SU-DHL-6 (cell line): ENCODE measurements at regions not wholly inside any gene's neighbourhood (a gene's known extent, or its start where the extent isn't known, plus 50 kb on each side); places are given as distances from the start of the nearest gene placed in this dataset.

Experiments used
- H2AFZ ChIP-seq: fragments of 200-600 bp; sonication (generic); 2 replicates; pipeline ENCODE4 v1.6.1; 2014; ENCODE audit warnings: low read depth, mild to moderate bottlenecking, moderate library complexity, mixed read lengths, antibody characterized with exemption, low read length; ENCODE audit not compliant: severe bottlenecking
- H3F3A ChIP-seq: fragments of 200-600 bp; shearing (Covaris generic); 2 replicates; pipeline ENCODE4 v1.6.0; 2016; ENCODE audit warnings: antibody characterized with exemption, mild to moderate bottlenecking; ENCODE audit not compliant: insufficient read depth
- H3K27ac ChIP-seq: fragments of 200-600 bp; sonication (generic); 2 replicates; pipeline ENCODE4 v1.5.1; 2016; ENCODE audit warnings: low read depth, mild to moderate bottlenecking, low read length, moderate library complexity, mixed read lengths
- H3K27me3 ChIP-seq: fragments of 200-600 bp; sonication (generic), shearing (Covaris generic); 2 replicates; pipeline ENCODE4 v1.6.0; 2014; ENCODE audit warnings: mild to moderate bottlenecking, low read length
- H3K36me3 ChIP-seq: fragments of 200-600 bp; sonication (generic); 2 replicates; pipeline ENCODE4 v1.6.1; 2014; ENCODE audit warnings: mild to moderate bottlenecking, low read length, mixed read lengths
- H3K4me2 ChIP-seq: fragments of 300-600, 200-600 bp; shearing (Covaris generic), sonication (generic); 2 replicates; pipeline ENCODE4 v1.6.0; 2014; ENCODE audit warnings: low read length, low read depth, mild to moderate bottlenecking; ENCODE audit not compliant: poor library complexity, severe bottlenecking
- H3K4me3 ChIP-seq: fragments of 200-600 bp; sonication (generic); 2 replicates; pipeline ENCODE4 v1.5.1; 2014; ENCODE audit warnings: antibody characterized with exemption, low read length, mild to moderate bottlenecking, mixed read lengths; ENCODE audit not compliant: insufficient read depth, poor library complexity, severe bottlenecking
- H3K79me2 ChIP-seq: fragments of 200-600 bp; sonication (generic); 2 replicates; pipeline ENCODE4 v1.6.1; 2014; ENCODE audit warnings: mild to moderate bottlenecking, low read length, moderate library complexity; ENCODE audit not compliant: insufficient read depth
- H3K9ac ChIP-seq: fragments of 200-600 bp; sonication (generic); 2 replicates; pipeline ENCODE4 v1.7.0; 2014; ENCODE audit warnings: mild to moderate bottlenecking, low read length
- H3K9me2 ChIP-seq: fragments of 200-600 bp; sonication (generic); replicated peaks from 2 replicates; pipeline ENCODE4 v1.6.1; 2014; ENCODE audit warnings: low read length; ENCODE audit not compliant: insufficient read depth
- H3K9me3 ChIP-seq: fragments of 200-600 bp; sonication (generic); 2 replicates; pipeline ENCODE4 v1.6.1; 2014; ENCODE audit warnings: low read length, mixed read lengths; ENCODE audit not compliant: insufficient read depth
- H4K20me1 ChIP-seq: fragments of 200-600 bp; sonication (generic); 2 replicates; pipeline ENCODE4 v1.6.1; 2014; ENCODE audit warnings: low read depth, mild to moderate bottlenecking, antibody characterized with exemption, low read length, moderate library complexity, mixed read lengths
- EZH2phosphoT487 ChIP-seq: fragments of 200-600 bp; sonication (generic), shearing (Covaris generic); conservative IDR thresholded peaks from 2 replicates; pipeline ENCODE4 v1.6.1; 2018; ENCODE audit warnings: mild to moderate bottlenecking, antibody characterized with exemption, low read length, moderate library complexity, mixed read lengths
- TF ChIP-seq, protein P1 (sequence below): fragments of 200-600 bp; sonication (generic); IDR thresholded peaks from one replicate; pipeline ENCODE4 v1.5.1; 2017; ENCODE audit warnings: antibody characterized with exemption, mild to moderate bottlenecking, low read length, moderate library complexity; ENCODE audit not compliant: insufficient read depth, poor library complexity, severe bottlenecking

DNA sequence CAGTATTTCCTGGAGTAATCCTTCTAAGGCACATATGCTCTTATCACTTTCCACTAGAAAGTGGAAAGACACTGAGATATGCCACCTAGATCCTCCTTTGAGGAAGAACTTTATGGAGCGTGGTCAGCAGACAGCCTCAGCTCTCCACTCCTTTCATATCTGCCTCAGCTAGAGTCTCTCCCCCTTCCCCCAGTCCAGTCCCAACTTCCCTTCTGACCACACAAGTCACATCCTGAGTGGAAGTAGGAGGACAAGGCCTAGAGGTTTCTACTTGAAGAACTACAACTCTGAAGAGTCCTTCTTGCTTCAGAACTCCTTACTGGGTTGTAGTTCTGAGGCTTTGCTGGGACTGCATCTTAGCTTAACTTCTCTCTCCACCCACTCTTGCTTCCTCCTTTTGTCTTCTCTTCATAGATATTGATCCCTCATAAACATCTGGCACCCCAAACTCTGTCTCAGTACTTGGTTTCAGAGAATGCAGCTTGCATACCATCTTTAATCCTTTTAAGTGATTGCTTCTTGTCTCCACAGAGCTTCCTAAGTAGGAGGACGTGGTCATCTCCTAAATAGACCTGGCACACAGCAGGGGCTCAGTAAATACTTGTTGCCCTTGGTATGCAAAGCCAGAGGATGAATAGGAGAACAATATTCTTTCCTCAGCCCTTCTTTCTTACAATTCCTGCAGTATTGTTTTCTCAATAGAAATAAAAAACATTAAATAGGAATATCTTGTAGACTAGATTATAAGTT lies 109.6 kb downstream of the OXSM start:
- no peak overlapping the region for H3K4me2 ChIP-seq
- no peak overlapping the region for H3K27ac ChIP-seq
- H3K4me3 ChIP-seq, result no peak overlapping the region
- TF ChIP-seq, protein P1, sequence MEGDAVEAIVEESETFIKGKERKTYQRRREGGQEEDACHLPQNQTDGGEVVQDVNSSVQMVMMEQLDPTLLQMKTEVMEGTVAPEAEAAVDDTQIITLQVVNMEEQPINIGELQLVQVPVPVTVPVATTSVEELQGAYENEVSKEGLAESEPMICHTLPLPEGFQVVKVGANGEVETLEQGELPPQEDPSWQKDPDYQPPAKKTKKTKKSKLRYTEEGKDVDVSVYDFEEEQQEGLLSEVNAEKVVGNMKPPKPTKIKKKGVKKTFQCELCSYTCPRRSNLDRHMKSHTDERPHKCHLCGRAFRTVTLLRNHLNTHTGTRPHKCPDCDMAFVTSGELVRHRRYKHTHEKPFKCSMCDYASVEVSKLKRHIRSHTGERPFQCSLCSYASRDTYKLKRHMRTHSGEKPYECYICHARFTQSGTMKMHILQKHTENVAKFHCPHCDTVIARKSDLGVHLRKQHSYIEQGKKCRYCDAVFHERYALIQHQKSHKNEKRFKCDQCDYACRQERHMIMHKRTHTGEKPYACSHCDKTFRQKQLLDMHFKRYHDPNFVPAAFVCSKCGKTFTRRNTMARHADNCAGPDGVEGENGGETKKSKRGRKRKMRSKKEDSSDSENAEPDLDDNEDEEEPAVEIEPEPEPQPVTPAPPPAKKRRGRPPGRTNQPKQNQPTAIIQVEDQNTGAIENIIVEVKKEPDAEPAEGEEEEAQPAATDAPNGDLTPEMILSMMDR, result no peak
- TF ChIP-seq EZH2phosphoT487, result no peak
- H3K27me3 ChIP-seq, result no peaks in the 10 kb centered on the region
- no peaks in the 10 kb centered on the region for H3K9me3 ChIP-seq
- no peaks in the 10 kb centered on the region for H3K79me2 ChIP-seq
- no peak overlapping the region for H3K9ac ChIP-seq
- no peak overlapping the region for H2AFZ ChIP-seq
- H3K36me3 ChIP-seq, result no peaks in the 10 kb centered on the region
- no peaks in the 10 kb centered on the region for H3F3A ChIP-seq
- H4K20me1 ChIP-seq, result no peaks in the 10 kb centered on the region
- no peaks in the 10 kb centered on the region for H3K9me2 ChIP-seq

DNA sequence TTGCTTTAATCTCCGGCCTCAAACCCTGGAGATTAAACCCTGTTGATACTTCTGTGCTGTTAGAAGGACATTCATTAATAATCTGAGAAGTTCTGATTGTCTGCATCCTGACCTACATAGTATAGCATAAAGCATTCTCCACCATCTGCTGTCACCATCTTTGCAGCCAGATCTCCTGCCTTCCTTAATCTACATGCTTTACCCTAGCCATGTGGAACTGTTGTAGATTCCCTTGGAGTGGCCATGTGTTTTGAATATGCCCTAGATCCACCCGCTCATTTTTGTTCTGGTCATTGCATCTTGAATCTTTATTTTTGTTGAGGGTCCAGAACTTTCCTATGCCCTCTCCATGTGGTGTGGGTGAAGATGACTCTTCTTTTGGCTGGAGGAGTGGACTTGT lies 110.3 kb downstream of the OXSM start:
- no peak for TF ChIP-seq EZH2phosphoT487
- TF ChIP-seq, protein P1, result no peak
- H3K79me2 ChIP-seq, result no peaks in the 10 kb centered on the region
- H3K9me3 ChIP-seq, result no peaks in the 10 kb centered on the region
- no peaks in the 10 kb centered on the region for H3K36me3 ChIP-seq
- no peaks in the 10 kb centered on the region for H3F3A ChIP-seq
- no peaks in the 10 kb centered on the region for H4K20me1 ChIP-seq
- H3K9me2 ChIP-seq, result no peaks in the 10 kb centered on the region
- H3K4me2 ChIP-seq, result no peak overlapping the region
- no peak overlapping the region for H3K27ac ChIP-seq
- no peak overlapping the region for H2AFZ ChIP-seq
- no peak overlapping the region for H3K9ac ChIP-seq
- H3K4me3 ChIP-seq, result no peak overlapping the region
- no peaks in the 10 kb centered on the region for H3K27me3 ChIP-seq

DNA sequence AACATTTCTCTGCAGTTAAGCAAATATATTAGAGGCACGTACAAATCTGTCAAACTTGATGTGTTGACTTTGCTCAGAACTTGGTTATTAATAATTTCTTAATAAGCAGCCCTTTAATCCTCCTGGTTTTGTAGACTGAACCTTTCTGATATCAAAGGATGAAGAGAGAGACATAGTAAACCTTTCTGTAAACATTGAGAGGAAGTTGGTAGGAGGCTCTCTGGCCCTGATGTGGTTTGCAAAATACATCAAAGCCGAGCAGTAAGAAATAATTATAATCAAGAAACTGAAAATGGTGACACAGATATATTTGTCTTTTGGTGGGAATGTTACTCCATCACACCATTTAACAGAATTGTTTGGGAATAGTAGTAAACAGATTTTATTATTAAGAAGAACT lies 111.9 kb downstream of the OXSM start:
- Histone ChIP-seq H2AFZ (no peak overlapping the region), H3F3A (no peaks in the 10 kb centered on the region), H3K79me2 (no peaks in the 10 kb centered on the region), H3K36me3 (no peaks in the 10 kb centered on the region), H3K27ac (no peak overlapping the region), H4K20me1 (no peaks in the 10 kb centered on the region), H3K4me3 (no peak overlapping the region), H3K9me3 (no peaks in the 10 kb centered on the region), H3K9me2 (no peaks in the 10 kb centered on the region), H3K27me3 (no peaks in the 10 kb centered on the region), H3K9ac (no peak overlapping the region), H3K4me2 (no peak overlapping the region)
- no peak for TF ChIP-seq EZH2phosphoT487
- TF ChIP-seq, protein P1, result no peak
